DND-41 (cell line): ENCODE measurements at regions not wholly inside any gene's neighbourhood (a gene's known extent, or its start where the extent isn't known, plus 50 kb on each side); places are given as distances from the start of the nearest gene placed in this dataset.

Experiments used
- EZH2 ChIP-seq: IDR thresholded peaks from 3 replicates; pipeline ENCODE4 v1.6.1; 2012; ENCODE audit warnings: borderline replicate concordance, low read depth, mild to moderate bottlenecking, moderate library complexity, low read length, inconsistent platforms; ENCODE audit not compliant: severe bottlenecking
- TF ChIP-seq, protein P1 (sequence below): IDR thresholded peaks from 2 replicates; pipeline ENCODE4 v1.5.1; 2012; ENCODE audit warnings: borderline replicate concordance, low read length, moderate library complexity, mild to moderate bottlenecking; ENCODE audit not compliant: poor library complexity, severe bottlenecking; ENCODE audit errors: extremely low read depth

DNA sequence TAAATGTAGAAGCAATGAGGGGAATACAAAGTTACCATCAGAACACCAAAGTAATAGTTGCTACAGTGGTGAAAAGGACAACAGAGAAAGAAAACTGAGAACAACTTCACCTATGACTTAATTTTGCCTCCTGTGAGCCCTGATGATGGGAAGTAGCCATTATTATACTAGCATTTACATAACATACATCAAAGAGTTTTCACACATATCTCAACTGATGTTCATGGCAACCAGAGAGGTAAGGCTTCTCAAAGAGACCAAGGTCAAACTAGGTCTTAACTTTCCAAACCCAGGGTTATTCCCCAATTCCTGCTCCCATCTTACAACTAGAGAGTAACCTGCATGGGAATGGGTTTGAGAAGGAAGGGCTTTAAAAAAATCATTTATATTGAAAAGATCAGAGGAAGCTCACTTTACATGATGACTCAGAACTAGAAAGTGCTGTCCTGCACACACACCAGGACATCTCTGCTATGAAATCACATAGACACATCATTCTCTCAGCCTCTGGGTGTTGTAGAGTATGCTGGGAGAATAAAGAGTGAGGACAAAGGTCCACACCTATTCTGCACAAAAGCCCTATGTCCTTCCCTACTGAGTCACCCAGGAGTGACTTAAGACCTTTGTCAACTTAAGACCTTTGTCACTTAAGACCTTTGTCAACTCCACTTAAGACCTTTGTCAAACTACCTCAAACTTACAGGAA, 179.7 kb downstream of the TNFSF18 start:
- TF ChIP-seq, protein P1, sequence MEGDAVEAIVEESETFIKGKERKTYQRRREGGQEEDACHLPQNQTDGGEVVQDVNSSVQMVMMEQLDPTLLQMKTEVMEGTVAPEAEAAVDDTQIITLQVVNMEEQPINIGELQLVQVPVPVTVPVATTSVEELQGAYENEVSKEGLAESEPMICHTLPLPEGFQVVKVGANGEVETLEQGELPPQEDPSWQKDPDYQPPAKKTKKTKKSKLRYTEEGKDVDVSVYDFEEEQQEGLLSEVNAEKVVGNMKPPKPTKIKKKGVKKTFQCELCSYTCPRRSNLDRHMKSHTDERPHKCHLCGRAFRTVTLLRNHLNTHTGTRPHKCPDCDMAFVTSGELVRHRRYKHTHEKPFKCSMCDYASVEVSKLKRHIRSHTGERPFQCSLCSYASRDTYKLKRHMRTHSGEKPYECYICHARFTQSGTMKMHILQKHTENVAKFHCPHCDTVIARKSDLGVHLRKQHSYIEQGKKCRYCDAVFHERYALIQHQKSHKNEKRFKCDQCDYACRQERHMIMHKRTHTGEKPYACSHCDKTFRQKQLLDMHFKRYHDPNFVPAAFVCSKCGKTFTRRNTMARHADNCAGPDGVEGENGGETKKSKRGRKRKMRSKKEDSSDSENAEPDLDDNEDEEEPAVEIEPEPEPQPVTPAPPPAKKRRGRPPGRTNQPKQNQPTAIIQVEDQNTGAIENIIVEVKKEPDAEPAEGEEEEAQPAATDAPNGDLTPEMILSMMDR, result no peak
- TF ChIP-seq EZH2, result no peak
